Naive thymus-derived CD4-positive, alpha-beta T cell (primary cell): ENCODE measurements at regions not wholly inside any gene's neighbourhood (a gene's known extent, or its start where the extent isn't known, plus 50 kb on each side); places are given as distances from the start of the nearest gene placed in this dataset.
A peak's percentile ranks its signal among the peaks of the same experiment; 100 is the strongest.

Source experiments
- ATAC-seq: fragments of 150-1000 bp; cut with Tn5 transposase; 2 replicates; pipeline ENCODE4 v1.10.0; 2021; ENCODE audit warnings: mild to moderate bottlenecking, moderate library complexity
- CTCF ChIA-PET: fragments of 350-600 bp; sonication (Branson Sonifier 250); formaldehyde crosslinking; loops from one replicate; lab custom pipeline; 2021; ENCODE audit warnings: antibody characterized with exemption; lab: Charles Lee
- POLR2A ChIA-PET: fragments of 350-600 bp; sonication (Branson Sonifier 250); formaldehyde crosslinking; loops from one replicate; lab custom pipeline; 2021; ENCODE audit warnings: antibody characterized with exemption, inconsistent platforms; lab: Charles Lee
- DNase-seq, 9 donors: peaks; one replicate each; pipeline versions ENCODE4 v3.0.0 to v3.0.0-alpha.2; 2020 to 2022; ENCODE audit warnings: mixed read lengths in 1 of 9
- H3K27ac ChIP-seq: one replicate; pipeline ENCODE4 v1.7.0; 2013; ENCODE audit warnings: mild to moderate bottlenecking, low read depth, low read length, moderate library complexity
- H3K27me3 ChIP-seq, 2 donors: one replicate each; pipeline ENCODE4 v1.7.0; 2013; ENCODE audit warnings: low read length in 2 of 2, mild to moderate bottlenecking in 2 of 2, moderate library complexity in 2 of 2; ENCODE audit not compliant: control insufficient read depth in 2 of 2, insufficient read depth in 2 of 2
- H3K36me3 ChIP-seq, 3 experiments: 1 replicate in 2 of 3; 2 replicates in 1 of 3; pipeline ENCODE4 v1.7.0; 2013; ENCODE audit warnings: low read length in 3 of 3, mild to moderate bottlenecking in 3 of 3, moderate library complexity in 1 of 3; ENCODE audit not compliant: insufficient read depth in 3 of 3, control insufficient read depth in 2 of 3
- H3K4me1 ChIP-seq, 2 donors: one replicate each; pipeline ENCODE4 v1.7.0; 2013; ENCODE audit warnings: low read length in 2 of 2, mild to moderate bottlenecking in 2 of 2, moderate library complexity in 1 of 2; ENCODE audit not compliant: control insufficient read depth in 2 of 2, insufficient read depth in 2 of 2
- H3K4me3 ChIP-seq: 2 replicates; pipeline ENCODE4 v1.7.0; 2013; ENCODE audit warnings: mild to moderate bottlenecking, low read length
- H3K9me3 ChIP-seq, 3 experiments: 1 replicate in 2 of 3; 2 replicates in 1 of 3; pipeline ENCODE4 v1.7.0; 2013; ENCODE audit warnings: low read length in 3 of 3; ENCODE audit not compliant: control insufficient read depth in 2 of 3
- H3K27ac Mint-ChIP-seq, 9 donors: one replicate each; pipeline ENCODE4 v1.8.0; 2020 to 2022; ENCODE audit warnings: mixed read lengths in 9 of 9, mild to moderate bottlenecking in 8 of 9, moderate library complexity in 5 of 9, inconsistent platforms in 2 of 9
- H3K27me3 Mint-ChIP-seq, 5 donors: one replicate each; pipeline ENCODE4 v1.8.0; 2021 to 2022; ENCODE audit warnings: mixed read lengths in 5 of 5, mild to moderate bottlenecking in 1 of 5
- H3K36me3 Mint-ChIP-seq, 5 donors: one replicate each; pipeline ENCODE4 v1.8.0; 2020 to 2022; ENCODE audit warnings: mixed read lengths in 5 of 5, mild to moderate bottlenecking in 3 of 5, inconsistent platforms in 1 of 5
- H3K4me1 Mint-ChIP-seq, 7 donors: one replicate each; pipeline ENCODE4 v1.8.0; 2020 to 2022; ENCODE audit warnings: mixed read lengths in 7 of 7, mild to moderate bottlenecking in 3 of 7, inconsistent platforms in 1 of 7
- H3K4me3 Mint-ChIP-seq, 10 donors: one replicate each; pipeline ENCODE4 v1.8.0; 2020 to 2022; ENCODE audit warnings: mild to moderate bottlenecking in 10 of 10, mixed read lengths in 10 of 10, moderate library complexity in 6 of 10, inconsistent platforms in 2 of 10
- H3K9me3 Mint-ChIP-seq, 11 donors: one replicate each; pipeline ENCODE4 v1.8.0; 2020 to 2022; ENCODE audit warnings: mixed read lengths in 11 of 11, mild to moderate bottlenecking in 4 of 11, inconsistent platforms in 1 of 11, moderate library complexity in 1 of 11
- intact Hi-C, 2 donors: fragments of 100-400 bp; cut with micrococcal nuclease; formaldehyde crosslinking; loops; one replicate each; pipeline ENCODE4 v1.15.1; 2023

DNA sequence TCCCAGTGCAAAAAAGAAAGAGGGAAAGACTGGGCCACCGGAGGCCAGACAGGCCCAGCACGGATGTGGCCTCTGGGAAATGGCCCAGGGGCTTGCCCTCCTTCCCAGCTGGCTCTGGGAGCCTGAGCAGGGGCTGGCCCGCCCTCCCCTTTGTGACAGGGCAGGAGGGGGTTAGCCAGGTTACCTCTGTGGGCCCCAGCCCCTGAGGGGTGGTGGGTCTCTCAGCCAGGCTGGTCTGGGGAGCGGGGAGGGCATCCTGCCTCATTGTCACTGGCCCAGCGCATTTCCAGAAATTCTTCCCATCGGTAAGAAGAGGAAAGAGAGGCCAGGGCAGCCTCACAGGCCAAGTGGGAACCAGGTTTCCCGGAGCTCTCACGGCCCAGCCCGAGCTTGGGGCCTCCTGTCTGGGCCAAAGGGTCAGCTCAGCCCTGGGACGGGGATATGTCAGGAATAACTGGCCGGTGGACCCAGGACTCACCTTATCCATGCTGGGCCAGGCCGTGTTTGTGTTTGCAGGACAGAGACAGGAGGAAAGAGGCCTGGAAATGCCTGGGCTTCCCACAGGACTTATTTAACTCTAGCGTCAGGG lies 182.2 kb downstream of the ZFP36L2 start:
- no peaks in the 10 kb centered on the region for H3K36me3 ChIP-seq
- intact Hi-C loops: no loop called here
- Mint-ChIP-seq H3K27ac (peak overlapping the region in 1 of 9 donors; percentile 34), H3K4me1 (peaks cover 10 to 24% (median 20%) of the 10 kb centered on the region in 7 donors), H3K9me3 (no peaks in the 10 kb centered on the region), H3K27me3 (peaks cover 0 to 3% (median 0%) of the 10 kb centered on the region in 5 donors), H3K4me3 (no peak overlapping the region), H3K36me3 (peaks cover 0 to 1% (median 0%) of the 10 kb centered on the region in 5 donors)
- DNase-seq (no peak), ATAC-seq (no peak)
- H3K27me3 ChIP-seq: no peaks in the 10 kb centered on the region
- CTCF ChIA-PET: no interaction called here
- POLR2A ChIA-PET: interaction anchor here (0.7 to 1.0 kb wide), 3 partner anchors 15 to 185 kb away, joined by 3 to 5 read pairs (median 3); no protein-coding TSS in a partner anchor
- no peak overlapping the region for H3K27ac ChIP-seq
- H3K9me3 ChIP-seq: no peaks in the 10 kb centered on the region
- no peak overlapping the region for H3K4me3 ChIP-seq
- H3K4me1 ChIP-seq: no peaks in the 10 kb centered on the region

DNA sequence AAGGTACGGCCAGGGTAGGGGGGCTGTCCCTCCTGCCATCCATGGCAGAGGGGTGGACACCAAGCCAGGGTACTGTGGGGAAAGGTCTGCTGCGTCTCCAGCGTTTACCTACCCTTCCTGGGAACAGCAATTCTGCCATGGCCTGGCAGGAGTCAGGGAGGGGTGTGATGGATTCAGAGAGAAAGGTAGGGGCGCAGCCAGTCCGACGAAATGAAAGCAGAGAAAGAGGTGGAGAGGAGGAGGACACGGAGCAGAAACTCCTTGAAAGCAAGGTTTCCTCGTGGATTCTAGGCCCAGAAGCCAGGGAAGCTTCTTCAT lies 182.9 kb downstream of the ZFP36L2 start:
- Histone ChIP-seq H3K27me3 (no peaks in the 10 kb centered on the region), H3K9me3 (no peaks in the 10 kb centered on the region), H3K27ac (no peak overlapping the region), H3K4me3 (no peak overlapping the region), H3K4me1 (no peaks in the 10 kb centered on the region), H3K36me3 (no peaks in the 10 kb centered on the region)
- Mint-ChIP-seq H3K36me3 (peaks cover 0 to 1% (median 0%) of the 10 kb centered on the region in 5 donors), H3K4me1 (peaks cover 10 to 20% (median 17%) of the 10 kb centered on the region in 7 donors), H3K27ac (peak overlapping the region in 1 of 9 donors; percentile 10), H3K9me3 (peaks cover 0 to 2% (median 0%) of the 10 kb centered on the region in 11 donors), H3K27me3 (peaks cover 0 to 6% (median 0%) of the 10 kb centered on the region in 5 donors), H3K4me3 (no peak overlapping the region)
- ATAC-seq: no peak
- POLR2A ChIA-PET: interaction anchor here (1.0 kb wide), 1 partner anchor 16 kb away, joined by 3 read pairs; no protein-coding TSS in a partner anchor
- DNase-seq: no peak
- intact Hi-C loops: no loop called here
- CTCF ChIA-PET: no interaction called here

DNA sequence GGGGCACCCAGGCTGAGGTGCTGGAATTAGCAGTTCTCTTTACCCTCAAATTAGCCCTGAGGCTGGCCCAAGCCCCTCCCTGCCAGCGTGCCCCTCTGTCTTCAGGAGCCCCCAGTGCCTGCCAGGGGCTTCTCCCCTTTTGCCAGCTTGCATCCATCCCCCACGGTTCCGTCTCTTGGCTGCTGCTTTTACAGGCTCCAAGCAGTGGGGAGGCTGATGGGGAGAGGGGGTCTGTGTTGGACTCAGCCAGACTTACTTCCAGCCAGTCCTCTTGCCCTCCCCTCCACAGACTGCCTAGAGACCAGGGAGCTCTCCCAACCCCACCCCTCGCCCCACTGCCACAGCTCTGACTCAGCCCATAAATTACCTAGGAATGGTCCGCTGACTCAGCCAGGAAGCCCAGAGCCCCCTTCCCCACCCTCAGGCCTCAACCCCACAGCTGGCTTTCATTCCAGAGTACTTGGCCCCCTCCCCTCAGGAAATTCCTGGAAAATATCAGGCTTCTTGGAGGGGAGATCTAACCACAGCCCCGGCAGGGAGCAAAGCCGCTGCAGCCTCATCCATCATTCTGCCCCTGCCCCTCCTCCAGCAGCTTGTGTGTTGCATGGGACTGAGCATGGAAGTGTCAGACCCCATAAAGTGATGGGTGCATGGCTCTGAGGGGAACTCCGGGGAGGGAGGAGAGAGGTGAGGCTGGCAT lies 184.6 kb downstream of the ZFP36L2 start:
- intact Hi-C loops: no loop called here
- DNase-seq (no peak), ATAC-seq (no peak)
- Histone ChIP-seq H3K36me3 (no peaks in the 10 kb centered on the region), H3K4me1 (no peaks in the 10 kb centered on the region), H3K4me3 (no peak overlapping the region), H3K27me3 (no peaks in the 10 kb centered on the region), H3K9me3 (no peaks in the 10 kb centered on the region), H3K27ac (no peak overlapping the region)
- peaks cover 0 to 1% (median 0%) of the 10 kb centered on the region in 5 donors for H3K36me3 Mint-ChIP-seq
- ChIA-PET CTCF (interaction anchor here (0.6 kb wide), 1 partner anchor 79 kb away, joined by 5 read pairs; no protein-coding TSS in a partner anchor), POLR2A (interaction anchor here (0.5 kb wide), 1 partner anchor 89 kb away, joined by 3 read pairs; no protein-coding TSS in a partner anchor)
- H3K27me3 Mint-ChIP-seq: peaks cover 0 to 8% (median 0%) of the 10 kb centered on the region in 5 donors
- H3K27ac Mint-ChIP-seq: peak overlapping the region in 1 of 9 donors; percentile 77
- no peak overlapping the region for H3K4me3 Mint-ChIP-seq
- H3K4me1 Mint-ChIP-seq: peaks cover 2 to 13% (median 9%) of the 10 kb centered on the region in 7 donors
- peaks cover 0 to 2% (median 0%) of the 10 kb centered on the region in 11 donors for H3K9me3 Mint-ChIP-seq

DNA sequence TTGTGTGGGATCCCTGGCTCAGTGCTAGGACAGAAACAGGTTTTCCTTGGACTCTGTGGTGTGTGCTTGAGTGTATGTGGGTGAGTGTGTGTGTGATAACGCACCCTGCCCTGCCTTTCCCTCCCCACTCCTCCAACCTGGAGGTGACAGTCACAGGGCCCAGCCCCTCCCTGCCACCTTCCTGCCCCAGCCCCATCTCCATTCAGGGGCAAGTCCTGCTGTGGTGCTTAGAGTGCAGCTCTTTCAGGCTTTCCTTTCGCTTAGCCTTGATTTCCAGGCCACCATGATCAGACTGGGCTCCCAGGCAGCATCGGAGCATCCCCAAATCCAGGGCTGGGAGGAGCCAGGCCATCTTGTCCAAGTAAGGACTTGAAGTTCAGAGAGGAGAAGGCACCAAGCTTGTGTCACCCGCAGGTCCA lies 185.2 kb downstream of the ZFP36L2 start:
- Mint-ChIP-seq H3K9me3 (peaks cover 0 to 2% (median 0%) of the 10 kb centered on the region in 11 donors), H3K27ac (no peak overlapping the region), H3K4me3 (no peak overlapping the region), H3K4me1 (peaks cover 0 to 11% (median 6%) of the 10 kb centered on the region in 7 donors), H3K27me3 (peaks cover 0 to 6% (median 0%) of the 10 kb centered on the region in 5 donors), H3K36me3 (no peaks in the 10 kb centered on the region)
- no peak overlapping the region for H3K27ac ChIP-seq
- ATAC-seq (no peak), DNase-seq (no peak)
- CTCF ChIA-PET: no interaction called here
- H3K27me3 ChIP-seq: no peaks in the 10 kb centered on the region
- POLR2A ChIA-PET: no interaction called here
- no peaks in the 10 kb centered on the region for H3K36me3 ChIP-seq
- H3K9me3 ChIP-seq: no peaks in the 10 kb centered on the region
- H3K4me1 ChIP-seq: no peaks in the 10 kb centered on the region
- no peak overlapping the region for H3K4me3 ChIP-seq
- intact Hi-C loops: no loop called here

GRCh38 chr2:43040084-43040854 lies 186.1 kb downstream of the ZFP36L2 start:
- ATAC-seq: peak; percentile 67

GRCh38 chr2:43039376-43040080 lies 186.9 kb downstream of the ZFP36L2 start:
- no peak overlapping the region for H3K27ac ChIP-seq
- CTCF ChIA-PET: no interaction called here
- POLR2A ChIA-PET: no interaction called here
- peaks cover 0 to 6% (median 0%) of the 10 kb centered on the region in 5 donors for H3K27me3 Mint-ChIP-seq
- H3K36me3 ChIP-seq: no peaks in the 10 kb centered on the region
- H3K4me1 Mint-ChIP-seq: peaks cover 0 to 11% (median 6%) of the 10 kb centered on the region in 7 donors
- H3K4me1 ChIP-seq: no peaks in the 10 kb centered on the region
- peak overlapping the region in 1 of 10 donors; percentile 56 for H3K4me3 Mint-ChIP-seq
- intact Hi-C loops: no loop called here
- peak overlapping the region in 1 of 9 donors; percentile 36 for H3K27ac Mint-ChIP-seq
- H3K9me3 ChIP-seq: no peaks in the 10 kb centered on the region
- no peaks in the 10 kb centered on the region for H3K27me3 ChIP-seq
- no peak overlapping the region for H3K4me3 ChIP-seq
- DNase-seq (no peak), ATAC-seq (no peak)
- peaks cover 0 to 2% (median 0%) of the 10 kb centered on the region in 11 donors for H3K9me3 Mint-ChIP-seq
- H3K36me3 Mint-ChIP-seq: no peaks in the 10 kb centered on the region

More at GRCh38 chr2:43040084-43040854, 186.1 kb downstream of the ZFP36L2 start:
- no peaks in the 10 kb centered on the region for H3K36me3 Mint-ChIP-seq
- DNase-seq: no peak
- peaks cover 0 to 11% (median 6%) of the 10 kb centered on the region in 7 donors for H3K4me1 Mint-ChIP-seq
- CTCF ChIA-PET: no interaction called here
- intact Hi-C loops: no loop called here
- Histone ChIP-seq H3K4me3 (no peak overlapping the region), H3K4me1 (no peaks in the 10 kb centered on the region), H3K9me3 (no peaks in the 10 kb centered on the region), H3K27ac (no peak overlapping the region), H3K27me3 (no peaks in the 10 kb centered on the region), H3K36me3 (no peaks in the 10 kb centered on the region)
- peak overlapping the region in 3 of 9 donors; percentile 53 to 62 (median 62) for H3K27ac Mint-ChIP-seq
- H3K4me3 Mint-ChIP-seq: peak overlapping the region in 1 of 10 donors; percentile 56
- POLR2A ChIA-PET: no interaction called here
- H3K27me3 Mint-ChIP-seq: peaks cover 0 to 6% (median 0%) of the 10 kb centered on the region in 5 donors
- H3K9me3 Mint-ChIP-seq: peaks cover 0 to 2% (median 0%) of the 10 kb centered on the region in 11 donors
